ENCODE measurements at regions not wholly inside any gene's neighbourhood (a gene's known extent, or its start where the extent isn't known, plus 50 kb on each side); places are given as distances from the start of the nearest gene placed in this dataset.
A peak's percentile ranks its signal among the peaks of the same experiment; 100 is the strongest.

DNA sequence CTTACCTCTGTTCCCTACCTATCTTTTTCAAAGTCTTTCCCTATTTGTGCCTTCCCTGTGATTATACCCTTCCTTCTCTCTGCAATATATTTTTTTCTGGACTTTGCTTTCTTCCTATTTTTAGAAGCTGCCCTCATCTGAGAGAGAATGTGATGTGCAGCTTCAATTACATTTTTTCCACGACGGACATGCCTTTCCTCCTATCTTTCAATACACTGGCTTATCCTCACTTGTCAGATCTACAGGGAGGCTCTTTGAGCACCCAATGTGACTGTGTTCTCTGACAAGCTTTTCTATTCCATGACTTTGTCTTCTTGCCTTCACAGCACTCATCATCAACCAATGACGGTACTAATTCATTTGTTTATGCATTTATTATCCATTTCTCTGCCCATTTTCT is 227.9 kb upstream of the CLINT1 start:
- no peak for DNase-seq

- no peak for DNase-seq
Observed at GRCh38 chr5:158084292-158084691, 225.3 kb upstream of the CLINT1 start.

GRCh38 chr5:158082696-158083287 is 223.8 kb upstream of the CLINT1 start:
- DNase-seq, result no peak

- no peak for DNase-seq
Observed at GRCh38 chr5:158080112-158080511, 221.2 kb upstream of the CLINT1 start.

DNA sequence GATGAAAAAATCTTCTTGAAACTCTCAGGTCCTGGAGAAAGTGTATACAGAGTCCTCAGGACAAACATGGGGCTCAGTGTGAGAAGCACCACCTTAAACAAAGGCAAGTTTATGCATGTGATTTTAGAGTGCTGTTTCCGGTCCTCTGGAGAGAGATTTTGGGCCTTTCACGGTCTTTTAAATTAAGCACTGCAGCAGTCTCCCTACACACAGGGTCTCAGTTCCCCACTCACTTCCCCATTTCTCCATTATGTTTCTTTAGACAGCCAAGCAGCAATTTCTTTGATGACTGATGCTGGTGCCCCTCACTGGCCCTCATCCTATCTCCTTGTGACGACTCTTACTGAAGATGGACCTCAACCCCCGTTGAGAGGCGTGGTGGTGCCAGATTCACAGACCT is 220.2 kb upstream of the CLINT1 start:
- no peak for DNase-seq

DNA sequence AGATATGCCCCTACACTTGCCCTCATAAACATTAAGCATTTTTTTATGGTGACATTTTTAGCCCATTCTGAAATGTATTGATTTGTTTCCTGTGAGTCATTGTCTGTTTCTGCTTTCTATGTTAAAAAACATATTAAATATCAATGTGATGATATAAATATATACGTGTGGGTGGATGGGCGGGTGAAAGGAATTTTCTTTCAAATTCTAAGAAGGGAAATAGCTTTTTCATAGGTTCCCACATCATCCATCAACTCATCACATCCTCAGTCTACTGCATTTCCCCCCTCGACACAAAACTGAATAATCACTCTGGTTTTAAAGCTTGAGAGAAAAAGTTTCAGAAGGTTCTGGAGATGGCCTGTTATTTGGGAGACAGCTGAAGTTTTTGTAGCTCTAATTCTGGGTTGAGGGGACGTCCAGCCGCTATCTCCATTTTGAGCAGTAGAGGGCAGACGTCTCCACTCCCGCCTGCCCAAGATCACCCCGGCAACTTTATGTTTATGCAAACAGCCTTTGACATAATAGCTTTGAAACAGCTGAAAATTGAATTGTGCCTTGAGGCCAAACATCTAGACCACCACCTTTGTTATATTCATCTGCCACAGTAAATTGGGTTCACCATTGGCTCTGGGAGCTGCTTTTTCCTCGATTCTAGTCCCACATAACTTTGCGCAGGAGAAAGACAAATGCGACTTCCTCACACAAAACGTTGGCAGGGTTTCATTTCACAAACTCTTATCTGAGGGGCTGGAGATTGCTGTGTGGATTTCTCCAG is 216.2 kb upstream of the CLINT1 start:
- DNase-seq, result peak; percentile 88

GRCh38 chr5:158074597-158074991 is 215.6 kb upstream of the CLINT1 start:
- DNase-seq, result no peak

GRCh38 chr5:158070859-158071258 is 211.9 kb upstream of the CLINT1 start:
- peak; percentile 35 for DNase-seq

GRCh38 chr5:158069838-158070237 is 210.9 kb upstream of the CLINT1 start:
- DNase-seq, result no peak

DNA sequence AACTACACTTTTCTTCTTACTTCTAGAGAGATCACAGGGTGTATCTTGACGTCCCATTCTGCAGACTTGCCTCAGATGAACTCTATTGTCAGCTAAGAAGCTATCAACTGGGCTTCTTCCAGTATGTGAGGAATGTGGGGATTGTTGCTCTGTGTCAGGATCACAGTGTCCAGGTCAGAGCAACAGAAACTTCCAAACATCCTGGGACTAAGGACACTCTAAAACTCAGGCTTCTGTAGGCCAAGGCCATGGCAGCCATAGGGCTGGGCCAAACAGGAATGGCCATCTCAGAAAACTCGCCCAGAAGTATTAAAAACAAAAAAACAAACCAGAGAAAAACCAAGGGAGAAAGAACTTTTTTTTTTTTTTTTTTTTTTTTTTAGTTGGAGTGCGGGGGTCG is 210.0 kb upstream of the CLINT1 start:
- DNase-seq, result no peak

DNA sequence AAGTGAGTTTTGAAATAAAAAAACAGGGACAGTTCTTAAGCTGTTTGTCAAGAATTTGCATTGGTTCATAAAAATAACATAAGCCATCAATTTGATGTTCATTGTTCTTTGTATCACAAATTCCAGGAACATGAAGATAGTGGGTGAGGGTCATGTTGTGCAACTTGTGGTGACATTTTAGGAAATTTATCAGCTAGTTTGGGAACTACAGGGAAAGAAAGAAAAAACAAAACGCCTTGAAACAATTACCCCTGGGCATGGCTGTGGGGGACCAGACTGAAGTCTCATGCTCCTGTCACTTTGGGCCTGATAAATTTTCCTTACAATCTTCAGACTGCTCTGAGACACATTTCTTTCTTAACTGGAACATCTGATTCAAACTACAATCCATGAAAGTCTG is 207.1 kb upstream of the CLINT1 start:
- DNase-seq, result no peak

GRCh38 chr5:158064334-158065123 is 205.6 kb upstream of the CLINT1 start:
- DNase-seq, result no peak

DNA sequence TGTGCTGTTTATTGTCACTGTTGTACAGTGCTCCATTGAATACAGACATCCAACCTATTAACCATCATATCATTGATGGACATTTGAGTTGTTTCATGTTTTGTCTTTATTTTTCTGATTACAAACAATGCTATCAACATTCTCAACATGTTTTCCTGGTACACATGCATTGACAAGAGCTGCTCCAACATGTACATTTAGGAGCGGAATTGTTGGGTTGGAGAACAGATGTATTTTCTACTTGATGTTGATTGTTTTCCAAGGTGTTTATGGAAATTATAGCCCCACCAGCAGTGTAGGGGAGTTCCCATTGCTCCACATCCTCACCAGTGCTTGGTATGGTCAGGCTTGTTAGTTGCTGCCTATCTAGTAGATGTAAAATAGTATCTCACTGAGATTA is 204.1 kb upstream of the CLINT1 start:
- no peak for DNase-seq

GRCh38 chr5:158061451-158061850 is 202.5 kb upstream of the CLINT1 start:
- no peak for DNase-seq

GRCh38 chr5:158060212-158060611 is 201.3 kb upstream of the CLINT1 start:
- DNase-seq, result no peak

DNA sequence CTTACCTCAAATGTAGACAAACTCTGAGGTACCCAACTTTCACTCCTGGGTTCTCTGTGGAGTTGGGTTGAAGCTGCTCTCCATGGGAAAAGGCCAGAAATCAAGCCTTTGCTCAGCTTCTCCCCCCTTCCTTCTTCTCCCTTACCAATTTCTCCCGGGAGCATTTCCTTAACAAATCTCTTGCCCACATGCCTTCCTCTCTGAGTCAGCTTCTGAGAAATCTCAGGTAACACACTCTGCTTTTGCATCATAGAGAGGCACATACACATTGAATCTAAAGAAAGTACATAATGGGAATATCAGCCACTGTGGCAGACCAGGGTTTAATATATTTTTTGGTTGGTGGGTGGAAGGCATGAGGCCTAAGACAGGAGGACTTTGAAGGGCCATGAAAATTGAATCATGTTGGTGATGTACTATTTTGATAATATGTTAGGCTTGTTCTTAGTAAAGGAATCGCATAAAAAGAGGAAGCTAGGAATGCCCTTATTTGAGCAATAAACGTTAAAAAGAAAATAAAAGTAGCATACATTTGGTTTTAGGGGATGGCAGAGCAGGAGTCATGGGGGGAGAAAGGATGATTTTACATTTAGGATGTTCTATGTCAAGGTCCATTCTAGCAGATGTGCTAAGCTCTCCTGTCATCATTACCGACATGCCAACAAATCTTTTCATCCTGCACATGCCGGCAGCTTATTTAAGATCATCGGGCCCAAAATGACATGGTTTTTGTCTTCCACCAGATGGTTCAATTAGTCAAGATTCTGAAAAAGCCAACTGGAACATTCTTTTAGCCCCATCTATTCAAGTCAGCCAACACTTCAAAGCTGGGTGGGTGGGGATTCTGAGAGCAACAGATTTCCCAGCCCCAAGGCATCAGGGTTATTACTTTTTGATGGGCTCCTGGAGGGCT is 199.5 kb upstream of the CLINT1 start:
- no peak for DNase-seq

DNA sequence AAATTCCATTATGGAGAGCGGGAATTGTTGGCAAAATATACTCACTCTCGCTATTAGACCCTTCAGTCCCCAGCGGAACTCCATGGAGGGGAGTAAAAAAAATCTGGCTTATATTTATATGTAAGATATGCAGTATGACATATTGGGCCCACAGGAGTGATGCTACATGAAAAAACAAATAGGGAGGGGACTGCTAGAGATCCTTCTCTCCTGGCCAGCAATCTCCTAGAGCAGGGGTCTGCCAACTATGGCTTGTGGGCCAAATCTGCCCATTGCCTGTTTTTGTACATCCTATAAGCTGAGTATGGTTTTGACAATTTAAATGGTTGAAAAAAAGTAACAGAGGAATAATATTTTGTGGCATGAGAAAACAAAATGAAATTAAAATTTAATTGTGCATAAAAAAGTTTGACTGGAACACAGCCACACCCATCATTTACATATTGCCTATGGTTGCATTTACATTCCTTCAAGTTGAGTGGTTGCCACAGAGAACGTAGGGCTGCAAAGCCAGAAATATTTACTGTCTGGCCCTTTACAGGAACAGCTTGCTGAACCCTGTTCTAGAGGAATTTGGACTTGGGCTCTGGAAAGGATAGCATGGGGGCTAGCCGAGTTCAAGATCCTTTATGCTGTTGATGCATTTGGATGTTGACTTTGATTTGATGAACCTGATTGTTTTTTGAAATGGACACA is 197.3 kb upstream of the CLINT1 start:
- no peak for DNase-seq

GRCh38 chr5:158055111-158055501 is 196.2 kb upstream of the CLINT1 start:
- no peak for DNase-seq

DNA sequence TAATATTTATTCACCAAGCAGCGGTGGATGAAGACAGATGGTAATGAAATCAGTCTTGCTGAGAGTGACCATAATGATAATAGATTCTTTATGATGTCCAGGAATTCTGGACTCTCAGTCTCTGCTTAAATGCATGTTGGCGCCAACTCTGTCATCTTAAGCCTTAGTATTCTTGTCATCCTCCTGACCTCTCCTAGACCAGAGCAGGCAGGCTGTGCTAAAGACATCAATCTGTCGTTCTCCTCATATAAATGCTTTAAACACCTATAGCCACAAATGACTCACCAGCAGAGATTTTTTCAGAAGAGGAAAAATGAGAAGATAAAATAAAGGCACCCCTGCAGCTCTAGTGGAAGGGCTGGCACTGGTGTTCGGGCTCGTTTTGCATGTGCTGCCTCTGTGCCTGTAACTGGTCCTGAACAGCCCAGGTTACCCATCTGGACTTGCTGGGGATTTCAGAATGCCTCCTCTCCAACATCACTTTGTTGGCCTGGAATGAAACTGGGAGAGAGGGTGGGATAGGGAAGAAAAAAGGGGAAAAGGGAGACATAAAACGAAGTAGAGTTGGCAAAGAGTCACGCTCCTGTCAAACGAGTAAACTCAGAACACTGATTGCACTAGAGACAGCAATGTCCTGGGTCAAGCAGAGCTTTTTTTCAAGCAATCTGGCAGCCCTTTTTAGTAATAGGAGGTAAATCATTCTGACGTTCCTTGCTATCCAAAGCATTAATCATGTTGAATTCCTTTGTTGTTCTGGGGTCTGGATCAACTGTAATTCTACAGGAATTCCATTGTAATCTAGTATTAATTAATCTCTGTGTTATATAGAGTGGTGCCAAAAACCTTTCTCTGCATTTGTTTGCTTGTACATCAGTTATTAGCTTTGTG is 195.5 kb upstream of the CLINT1 start:
- peak; percentile 31 for DNase-seq

DNA sequence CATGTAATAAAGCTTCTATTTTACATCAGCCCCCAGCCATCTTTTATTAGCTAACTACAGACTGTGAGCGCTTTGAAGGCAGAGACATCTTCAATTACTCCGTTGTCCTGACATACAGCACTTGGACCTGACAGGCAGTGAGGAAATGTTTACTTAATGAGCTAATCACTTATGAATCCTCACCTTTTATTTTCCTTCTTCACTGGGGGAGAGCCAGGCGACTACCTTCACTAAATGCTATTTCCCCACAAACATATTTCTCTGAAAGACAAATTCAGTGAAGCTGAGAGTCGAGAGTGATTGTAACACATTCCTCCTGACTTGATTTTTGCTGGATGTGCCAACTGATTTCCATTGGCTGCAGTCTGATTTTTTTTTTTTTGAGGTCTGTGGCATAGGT is 192.1 kb upstream of the CLINT1 start:
- no peak for DNase-seq

DNA sequence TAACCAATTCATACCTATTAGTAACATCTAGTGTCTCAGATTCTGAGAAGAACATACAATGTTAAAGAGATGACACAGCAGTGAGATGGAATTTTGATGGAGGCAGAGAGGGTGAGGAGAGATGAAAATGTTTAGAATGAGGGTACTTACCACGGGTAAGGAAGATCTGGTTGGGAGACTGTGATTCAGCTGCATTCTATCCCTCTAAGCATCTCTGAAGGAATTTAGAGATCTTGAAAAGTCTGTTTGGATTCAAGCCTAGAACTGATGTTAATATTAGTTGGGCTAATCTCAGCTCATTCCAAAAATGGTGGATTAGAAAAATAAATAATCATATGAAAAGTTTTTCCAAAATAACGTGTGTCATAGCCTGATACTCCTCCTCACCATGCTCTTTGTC is 191.5 kb upstream of the CLINT1 start:
- no peak for DNase-seq
